K562 (cell line): ENCODE measurements at regions not wholly inside any gene's neighbourhood (a gene's known extent, or its start where the extent isn't known, plus 50 kb on each side); places are given as distances from the start of the nearest gene placed in this dataset.

ENCODE experiments used
- CBX5 ChIP-seq: IDR thresholded peaks from 2 replicates; pipeline ENCODE4 v1.6.1; 2014; ENCODE audit warnings: low read depth, borderline replicate concordance
- CCNT2 ChIP-seq: IDR thresholded peaks from 2 replicates; pipeline ENCODE4 v1.6.1; 2011; ENCODE audit warnings: borderline replicate concordance, low read depth, mild to moderate bottlenecking, moderate library complexity, mixed read lengths, low read length; ENCODE audit not compliant: insufficient read length; ENCODE audit errors: extremely low read depth
- CEBPG ChIP-seq, 3 experiments: fragments of 200-800 bp in 1 of 3; sonication (Bioruptor generic) in 1 of 3; sonication (generic) in 1 of 3; formaldehyde crosslinking in 1 of 3; IDR thresholded peaks in 2 of 3; conservative IDR thresholded peaks in 1 of 3; 2 replicates each; pipeline versions ENCODE4 v1.6.1 to v1.8.0; 2016 to 2022; ENCODE audit warnings: missing compliant biosample characterization in 2 of 3, missing genetic modification characterization in 2 of 3, mild to moderate bottlenecking in 1 of 3, missing genetic modification reagents in 1 of 3
- IRF2 ChIP-seq: sonication (generic); formaldehyde crosslinking; IDR thresholded peaks from 2 replicates; pipeline ENCODE4 v1.8.1; 2022; ENCODE audit warnings: mild to moderate bottlenecking, missing genetic modification reagents
- IRF9 ChIP-seq: fragments of 450-650 bp; IDR thresholded peaks from 2 replicates; pipeline ENCODE4 v1.6.1; 2016; ENCODE audit warnings: missing biosample characterization, missing genetic modification characterization
- NELFE ChIP-seq: IDR thresholded peaks from 2 replicates; pipeline ENCODE4 v1.6.1; 2011; ENCODE audit warnings: mild to moderate bottlenecking; ENCODE audit not compliant: insufficient read depth, insufficient read length
- PRPF4 ChIP-seq: fragments of 200-400 bp; formaldehyde crosslinking; IDR thresholded peaks from one replicate; pipeline ENCODE4 v1.6.1; 2017; ENCODE audit warnings: low read length, low read depth, mild to moderate bottlenecking; ENCODE audit not compliant: insufficient read depth, poor library complexity, severe bottlenecking
- RAD51 ChIP-seq: fragments of 450-650 bp; IDR thresholded peaks from 2 replicates; pipeline ENCODE4 v1.7.1; 2016; ENCODE audit warnings: low read depth, mild to moderate bottlenecking, borderline replicate concordance
- RBM22 ChIP-seq: fragments of 200-400 bp; formaldehyde crosslinking; IDR thresholded peaks from 2 replicates; pipeline ENCODE4 v1.6.1; 2018; ENCODE audit warnings: low read length, low read depth; ENCODE audit not compliant: poor library complexity, severe bottlenecking
- RBM25 ChIP-seq: fragments of 200-400 bp; formaldehyde crosslinking; IDR thresholded peaks from 2 replicates; pipeline ENCODE4 v1.6.1; 2018; ENCODE audit warnings: low read length, low read depth, moderate library complexity; ENCODE audit not compliant: severe bottlenecking
- YBX1 ChIP-seq: fragments of 450-650 bp; IDR thresholded peaks from 2 replicates; pipeline ENCODE4 v1.7.1; 2016; ENCODE audit warnings: mild to moderate bottlenecking
- ZFP91 ChIP-seq: sonication (generic); formaldehyde crosslinking; IDR thresholded peaks from 2 replicates; pipeline ENCODE4 v1.8.0; 2022; ENCODE audit warnings: mild to moderate bottlenecking, missing genetic modification reagents
- ZNF143 ChIP-seq: sonication (generic); formaldehyde crosslinking; IDR thresholded peaks from 2 replicates; pipeline ENCODE4 v1.9.0; 2022; ENCODE audit warnings: mild to moderate bottlenecking, missing genetic modification reagents
- ZNF274 ChIP-seq: IDR thresholded peaks from 2 replicates; pipeline ENCODE4 v1.6.1; 2011; ENCODE audit warnings: low read depth, mild to moderate bottlenecking, low read length, moderate library complexity, borderline replicate concordance

DNA sequence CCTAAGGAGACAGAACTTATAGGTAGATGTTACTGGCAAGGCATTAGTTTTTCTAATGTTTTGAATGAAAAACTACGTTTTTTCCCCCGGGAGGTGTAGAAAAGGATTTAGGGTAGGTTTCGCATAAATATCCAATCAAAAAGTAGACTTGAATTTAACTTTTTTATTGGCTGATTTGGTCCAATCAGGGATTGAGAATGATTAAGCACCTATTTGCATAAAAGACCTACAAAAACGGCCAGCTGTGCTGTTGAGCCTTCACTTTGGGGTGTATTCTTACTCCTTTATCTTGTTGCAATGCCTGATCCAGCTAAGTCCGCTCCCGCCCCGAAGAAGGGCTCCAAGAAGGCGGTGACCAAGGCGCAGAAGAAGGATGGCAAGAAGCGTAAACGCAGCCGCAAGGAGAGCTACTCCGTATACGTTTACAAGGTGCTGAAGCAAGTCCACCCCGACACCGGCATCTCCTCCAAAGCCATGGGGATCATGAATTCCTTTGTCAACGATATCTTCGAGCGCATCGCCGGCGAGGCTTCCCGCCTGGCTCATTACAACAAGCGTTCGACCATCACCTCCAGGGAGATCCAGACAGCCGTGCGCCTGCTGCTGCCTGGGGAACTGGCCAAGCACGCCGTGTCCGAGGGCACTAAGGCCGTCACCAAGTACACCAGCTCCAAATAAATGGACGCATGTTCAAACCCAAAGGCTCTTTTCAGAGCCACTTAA, 113.5 kb upstream of the BTN3A2 start (continued):
- TF ChIP-seq PRPF4 (no peak), CEBPG (CRISPR knock-in tag; IDR thresholded peaks at IDR 0.05) (no peak), CEBPG (tag; conservative IDR thresholded peaks at IDR 0.05 in 1 of 2, IDR thresholded peaks at IDR 0.05 in 1 of 2) (no peak), IRF9 (tag) (no peak), RAD51 (no peak), IRF2 (CRISPR knock-in tag) (no peak), ZNF143 (CRISPR knock-in tag) (no peak), RBM25 (no peak), CCNT2 (peak; percentile 22), ZFP91 (CRISPR knock-in tag) (0 out of 2 replicates have a peak, but pooled peaks have one; percentile 45), CBX5 (no peak), YBX1 (no peak), NELFE (no peak), RBM22 (no peak), ZNF274 (no peak)
